OCI-LY7 (cell line): ENCODE measurements at regions not wholly inside any gene's neighbourhood (a gene's known extent, or its start where the extent isn't known, plus 50 kb on each side); places are given as distances from the start of the nearest gene placed in this dataset.

Experiments used
- BruUV-seq: library from RNA; stranded (reverse); fragments of 400-500 nt; replicated peaks from 2 replicates; lab custom pipeline; 2021; lab: Mats Ljungman, UMichigan
- CTCF ChIA-PET: fragments of 300-600 bp; sonication (Branson Sonifier 250); formaldehyde crosslinking; loops from one replicate; lab custom pipeline; 2022; ENCODE audit warnings: antibody characterized with exemption; ENCODE audit not compliant: unreplicated experiment; lab: Charles Lee
- POLR2A ChIA-PET: fragments of 300-600 bp; sonication (Branson Sonifier 250); formaldehyde crosslinking; loops from one replicate; lab custom pipeline; 2022; ENCODE audit warnings: antibody characterized with exemption; lab: Charles Lee
- DNase-seq: peaks from one replicate; pipeline ENCODE4 v3.0.0-alpha.2; 2015; ENCODE audit warnings: low spot score
- H2AFZ ChIP-seq: fragments of 200-600 bp; sonication (generic), shearing (Covaris generic); 2 replicates; pipeline ENCODE4 v1.6.1; 2014; ENCODE audit warnings: mild to moderate bottlenecking, antibody characterized with exemption, low read length, moderate library complexity
- H3K27ac ChIP-seq: fragments of 200-600 bp; sonication (generic); 2 replicates; pipeline ENCODE4 v1.5.1; 2014; ENCODE audit warnings: mixed run types, low read depth, mild to moderate bottlenecking, moderate library complexity, low read length, inconsistent platforms; ENCODE audit not compliant: poor library complexity, severe bottlenecking
- H3K36me3 ChIP-seq: fragments of 200-600 bp; sonication (generic); 2 replicates; pipeline ENCODE4 v1.6.1; 2014; ENCODE audit warnings: mild to moderate bottlenecking, antibody characterized with exemption, low read length, moderate library complexity, mixed read lengths; ENCODE audit not compliant: insufficient read depth
- H3K4me1 ChIP-seq: fragments of 200-600 bp; sonication (generic); 2 replicates; pipeline ENCODE4 v1.5.1; 2014; ENCODE audit warnings: mild to moderate bottlenecking, low read length; ENCODE audit not compliant: insufficient read depth, poor library complexity, severe bottlenecking
- H3K4me2 ChIP-seq: fragments of 200-600 bp; sonication (generic); 2 replicates; pipeline ENCODE4 v1.6.1; 2014; ENCODE audit warnings: mild to moderate bottlenecking, low read length
- H3K4me3 ChIP-seq: fragments of 200-600 bp; sonication (generic); 2 replicates; pipeline ENCODE4 v1.5.1; 2014; ENCODE audit warnings: mild to moderate bottlenecking, low read depth, low read length; ENCODE audit not compliant: poor library complexity, severe bottlenecking
- H3K79me2 ChIP-seq: fragments of 200-600 bp; sonication (generic); 2 replicates; pipeline ENCODE4 v1.6.1; 2016; ENCODE audit warnings: low read depth, mild to moderate bottlenecking, low read length, moderate library complexity, mixed read lengths; ENCODE audit not compliant: insufficient read depth
- H3K9me2 ChIP-seq: fragments of 200-600 bp; sonication (generic); 2 replicates; pipeline ENCODE4 v1.6.1; 2016; ENCODE audit warnings: mild to moderate bottlenecking, low read length, mixed read lengths; ENCODE audit not compliant: insufficient read depth
- H3K9me3 ChIP-seq: fragments of 200-600 bp; sonication (generic); 2 replicates; pipeline ENCODE4 v1.6.1; 2014; ENCODE audit warnings: mild to moderate bottlenecking, mixed run types, low read length, mixed read lengths
- H4K20me1 ChIP-seq: fragments of 200-600 bp; sonication (generic); 2 replicates; pipeline ENCODE4 v1.6.1; 2014; ENCODE audit warnings: mild to moderate bottlenecking, antibody characterized with exemption, low read length, moderate library complexity, mixed read lengths; ENCODE audit not compliant: insufficient read depth
- CTCF ChIP-seq: fragments of 200-600 bp; sonication (generic); conservative IDR thresholded peaks from 2 replicates; pipeline ENCODE4 v1.5.1; 2014; ENCODE audit warnings: mild to moderate bottlenecking, antibody characterized with exemption, low read length, moderate library complexity, mixed read lengths
- EZH2phosphoT487 ChIP-seq: fragments of 200-600 bp; sonication (generic); IDR thresholded peaks from 2 replicates; pipeline ENCODE4 v1.6.1; 2018; ENCODE audit warnings: low read depth, borderline replicate concordance, mild to moderate bottlenecking, mixed run types, antibody characterized with exemption, low read length, moderate library complexity, mixed read lengths
- intact Hi-C: fragments of 100-400 bp; cut with micrococcal nuclease; formaldehyde crosslinking; loops from one replicate; pipeline ENCODE4 v1.10.0; 2022; ENCODE audit not compliant: unreplicated experiment

DNA sequence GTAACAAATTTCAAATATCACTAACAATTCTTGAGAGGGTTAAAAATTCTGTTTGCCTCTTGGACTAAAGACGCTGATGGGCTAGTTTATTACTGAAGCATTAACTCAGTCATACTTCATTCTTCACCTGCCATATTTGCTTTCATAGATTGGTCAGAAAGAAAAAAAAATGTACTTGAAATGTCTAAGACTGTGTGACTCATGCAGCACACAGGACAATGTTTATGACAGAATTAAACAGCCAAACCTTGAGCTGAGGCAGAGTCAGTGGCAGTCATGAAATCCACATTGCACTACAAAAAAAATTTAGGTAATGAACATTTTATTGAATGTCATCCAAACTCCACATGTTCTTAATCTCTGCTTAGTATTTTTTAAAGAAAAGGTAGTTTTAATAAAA lies 135.6 kb downstream of the PRR20E start:
- ChIA-PET POLR2A (no interaction called here), CTCF (no interaction called here)
- no TSS peak for BruUV-seq
- H3K4me3 ChIP-seq: no peak overlapping the region
- no peak overlapping the region for H2AFZ ChIP-seq
- no peaks in the 10 kb centered on the region for H4K20me1 ChIP-seq
- no peaks in the 10 kb centered on the region for H3K9me2 ChIP-seq
- intact Hi-C loops: no loop called here
- H3K4me2 ChIP-seq: no peak overlapping the region
- H3K9me3 ChIP-seq: no peaks in the 10 kb centered on the region
- H3K79me2 ChIP-seq: no peaks in the 10 kb centered on the region
- no peak for DNase-seq
- no peaks in the 10 kb centered on the region for H3K36me3 ChIP-seq
- no peaks in the 10 kb centered on the region for H3K4me1 ChIP-seq
- no peak overlapping the region for H3K27ac ChIP-seq
- TF ChIP-seq EZH2phosphoT487: no peak
- TF ChIP-seq CTCF: no peak

GRCh38 chr13:57311009-57311586 lies 144.1 kb downstream of the PRR20E start:
- H3K9me2 ChIP-seq: no peaks in the 10 kb centered on the region
- no peak overlapping the region for H3K4me2 ChIP-seq
- H3K9me3 ChIP-seq: no peaks in the 10 kb centered on the region
- no peak overlapping the region for H2AFZ ChIP-seq
- no peaks in the 10 kb centered on the region for H4K20me1 ChIP-seq
- DNase-seq: no peak
- POLR2A ChIA-PET: interaction anchor here (0.7 kb wide), 1 partner anchor 21 kb away, joined by 3 read pairs; no protein-coding TSS in a partner anchor
- BruUV-seq: no TSS peak
- no peaks in the 10 kb centered on the region for H3K36me3 ChIP-seq
- TF ChIP-seq EZH2phosphoT487 (no peak), CTCF (no peak)
- no peaks in the 10 kb centered on the region for H3K79me2 ChIP-seq
- no peak overlapping the region for H3K27ac ChIP-seq
- no peaks in the 10 kb centered on the region for H3K4me1 ChIP-seq
- intact Hi-C loops: no loop called here
- H3K4me3 ChIP-seq: no peak overlapping the region
- CTCF ChIA-PET: no interaction called here

DNA sequence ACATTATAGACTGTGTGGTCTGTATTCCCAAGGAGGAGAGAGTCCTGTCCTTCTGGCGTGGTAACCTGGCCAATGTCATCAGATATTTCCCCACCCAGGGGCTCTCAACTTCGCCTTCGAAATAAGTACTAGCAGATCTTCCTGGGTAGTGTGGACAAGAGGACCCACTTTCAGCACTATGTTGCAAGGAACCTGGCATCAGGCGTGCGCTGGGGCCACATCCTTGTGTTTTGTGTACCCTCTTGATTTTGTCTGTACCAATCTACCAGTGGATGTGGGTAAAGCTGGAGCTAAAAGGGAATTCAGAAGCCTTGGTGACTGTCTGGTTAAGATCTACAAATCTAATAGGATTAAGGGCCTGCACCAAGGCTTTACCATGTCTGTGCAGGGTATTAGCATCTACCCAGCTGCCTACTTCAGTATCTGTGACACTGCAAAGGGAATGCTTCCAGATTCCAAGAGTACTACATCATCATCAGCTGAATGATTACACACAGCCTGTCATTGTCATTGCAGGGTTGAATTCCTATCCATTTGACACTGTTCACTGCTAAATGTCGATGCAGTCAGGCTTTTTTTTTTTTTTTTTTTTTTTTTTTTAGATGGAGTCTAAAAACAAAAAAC lies 148.0 kb downstream of the PRR20E start:
- Histone ChIP-seq H3K4me3 (no peak overlapping the region), H3K9me2 (no peaks in the 10 kb centered on the region), H3K79me2 (no peaks in the 10 kb centered on the region), H3K9me3 (no peaks in the 10 kb centered on the region), H3K36me3 (no peaks in the 10 kb centered on the region), H4K20me1 (no peaks in the 10 kb centered on the region), H3K4me2 (no peak overlapping the region), H3K27ac (no peak overlapping the region), H3K4me1 (no peaks in the 10 kb centered on the region), H2AFZ (no peak overlapping the region)
- DNase-seq: no peak
- TF ChIP-seq CTCF (no peak), EZH2phosphoT487 (no peak)
- no TSS peak for BruUV-seq
- ChIA-PET CTCF (no interaction called here), POLR2A (no interaction called here)
- intact Hi-C loops: no loop called here
